DOHH2 (cell line): ENCODE measurements at regions not wholly inside any gene's neighbourhood (a gene's known extent, or its start where the extent isn't known, plus 50 kb on each side); places are given as distances from the start of the nearest gene placed in this dataset.

Source experiments
- H3F3A ChIP-seq: fragments of 200-600 bp; sonication (generic), shearing (Covaris generic); 2 replicates; pipeline ENCODE4 v1.6.0; 2016; ENCODE audit warnings: antibody characterized with exemption, mild to moderate bottlenecking; ENCODE audit not compliant: control insufficient read depth, insufficient read depth
- H3K27ac ChIP-seq: fragments of 200-600 bp; sonication (generic); 2 replicates; pipeline ENCODE4 v1.5.1; 2014; ENCODE audit warnings: low read depth, mild to moderate bottlenecking, low read length, moderate library complexity
- H3K27me3 ChIP-seq: fragments of 200-600 bp; sonication (generic); 2 replicates; pipeline ENCODE4 v1.6.1; 2014; ENCODE audit warnings: mild to moderate bottlenecking, low read length, mixed read lengths; ENCODE audit not compliant: control insufficient read depth
- H3K36me3 ChIP-seq: fragments of 200-600 bp; sonication (generic); 2 replicates; pipeline ENCODE4 v1.6.1; 2014; ENCODE audit warnings: mild to moderate bottlenecking, low read length, moderate library complexity, mixed read lengths; ENCODE audit not compliant: control insufficient read depth
- H3K4me1 ChIP-seq: fragments of 200-600 bp; sonication (generic); 2 replicates; pipeline ENCODE4 v1.6.1; 2014; ENCODE audit warnings: mild to moderate bottlenecking, low read length, mixed read lengths; ENCODE audit not compliant: control insufficient read depth
- H3K4me2 ChIP-seq: fragments of 200-600 bp; sonication (generic); 2 replicates; pipeline ENCODE4 v1.6.0; 2014; ENCODE audit warnings: mild to moderate bottlenecking, low read length, moderate library complexity
- H3K4me3 ChIP-seq: fragments of 200-600 bp; sonication (generic); 2 replicates; pipeline ENCODE4 v1.5.1; 2014; ENCODE audit warnings: mild to moderate bottlenecking, low read length, mixed read lengths
- H3K79me2 ChIP-seq: fragments of 200-600 bp; sonication (generic); 2 replicates; pipeline ENCODE4 v1.6.1; 2014; ENCODE audit warnings: mild to moderate bottlenecking, low read length, mixed read lengths; ENCODE audit not compliant: control insufficient read depth
- H3K9me2 ChIP-seq: fragments of 200-600 bp; sonication (generic); replicated peaks from 2 replicates; pipeline ENCODE4 v1.6.1; 2014; ENCODE audit warnings: mild to moderate bottlenecking, low read length, mixed read lengths; ENCODE audit not compliant: control insufficient read depth
- H3K9me3 ChIP-seq: fragments of 200-600 bp; sonication (generic); 2 replicates; pipeline ENCODE4 v1.6.1; 2014; ENCODE audit warnings: antibody characterized with exemption, low read length, mixed read lengths; ENCODE audit not compliant: control insufficient read depth, insufficient read depth
- H4K20me1 ChIP-seq: fragments of 200-600 bp; sonication (generic); 2 replicates; pipeline ENCODE4 v1.6.0; 2014; ENCODE audit warnings: low read depth, mild to moderate bottlenecking, antibody characterized with exemption, low read length, moderate library complexity; ENCODE audit not compliant: control insufficient read depth, insufficient read depth
- CTCF ChIP-seq: fragments of 200-600 bp; sonication (generic); IDR thresholded peaks from one replicate; pipeline ENCODE4 v1.5.1; 2014; ENCODE audit warnings: antibody characterized with exemption, mild to moderate bottlenecking, low read depth, low read length; ENCODE audit not compliant: poor library complexity, severe bottlenecking
- EZH2phosphoT487 ChIP-seq: fragments of 200-600 bp; sonication (generic); IDR thresholded peaks from 2 replicates; pipeline ENCODE4 v1.6.1; 2017; ENCODE audit warnings: borderline replicate concordance, mild to moderate bottlenecking, antibody characterized with exemption, low read length, moderate library complexity, mixed read lengths

- no peaks in the 10 kb centered on the region for H4K20me1 ChIP-seq
- H3K9me2 ChIP-seq: no peaks in the 10 kb centered on the region
- no peaks in the 10 kb centered on the region for H3K27me3 ChIP-seq
- no peaks in the 10 kb centered on the region for H3F3A ChIP-seq
- no peaks in the 10 kb centered on the region for H3K9me3 ChIP-seq
- H3K4me2 ChIP-seq: no peak overlapping the region
- TF ChIP-seq EZH2phosphoT487: no peak
- TF ChIP-seq CTCF: no peak
- no peaks in the 10 kb centered on the region for H3K36me3 ChIP-seq
- no peak overlapping the region for H3K4me3 ChIP-seq
- H3K4me1 ChIP-seq: no peaks in the 10 kb centered on the region
- no peak overlapping the region for H3K27ac ChIP-seq
- no peaks in the 10 kb centered on the region for H3K79me2 ChIP-seq
These were observed 138.5 kb upstream of the TYRP1 start for GRCh38 chr9:12554636-12555035.

GRCh38 chr9:12566404-12567090, 126.6 kb upstream of the TYRP1 start:
- no peaks in the 10 kb centered on the region for H3K79me2 ChIP-seq
- no peaks in the 10 kb centered on the region for H3K9me3 ChIP-seq
- no peak overlapping the region for H3K4me2 ChIP-seq
- no peaks in the 10 kb centered on the region for H3K36me3 ChIP-seq
- H3K27ac ChIP-seq: no peak overlapping the region
- H3F3A ChIP-seq: no peaks in the 10 kb centered on the region
- no peak overlapping the region for H3K4me3 ChIP-seq
- H4K20me1 ChIP-seq: no peaks in the 10 kb centered on the region
- TF ChIP-seq CTCF (no peak), EZH2phosphoT487 (no peak)
- H3K4me1 ChIP-seq: no peaks in the 10 kb centered on the region
- no peaks in the 10 kb centered on the region for H3K9me2 ChIP-seq
- no peaks in the 10 kb centered on the region for H3K27me3 ChIP-seq

GRCh38 chr9:12584656-12585522, 108.3 kb upstream of the TYRP1 start:
- H3K79me2 ChIP-seq: no peaks in the 10 kb centered on the region
- no peaks in the 10 kb centered on the region for H3K36me3 ChIP-seq
- no peaks in the 10 kb centered on the region for H3K9me3 ChIP-seq
- no peaks in the 10 kb centered on the region for H4K20me1 ChIP-seq
- no peak overlapping the region for H3K4me3 ChIP-seq
- no peak overlapping the region for H3K4me2 ChIP-seq
- TF ChIP-seq CTCF: no peak
- TF ChIP-seq EZH2phosphoT487: no peak
- H3K27me3 ChIP-seq: no peaks in the 10 kb centered on the region
- H3K9me2 ChIP-seq: no peaks in the 10 kb centered on the region
- no peaks in the 10 kb centered on the region for H3F3A ChIP-seq
- H3K27ac ChIP-seq: no peak overlapping the region
- no peaks in the 10 kb centered on the region for H3K4me1 ChIP-seq
